ENCODE measurements at regions not wholly inside any gene's neighbourhood (a gene's known extent, or its start where the extent isn't known, plus 50 kb on each side); places are given as distances from the start of the nearest gene placed in this dataset.

DNA sequence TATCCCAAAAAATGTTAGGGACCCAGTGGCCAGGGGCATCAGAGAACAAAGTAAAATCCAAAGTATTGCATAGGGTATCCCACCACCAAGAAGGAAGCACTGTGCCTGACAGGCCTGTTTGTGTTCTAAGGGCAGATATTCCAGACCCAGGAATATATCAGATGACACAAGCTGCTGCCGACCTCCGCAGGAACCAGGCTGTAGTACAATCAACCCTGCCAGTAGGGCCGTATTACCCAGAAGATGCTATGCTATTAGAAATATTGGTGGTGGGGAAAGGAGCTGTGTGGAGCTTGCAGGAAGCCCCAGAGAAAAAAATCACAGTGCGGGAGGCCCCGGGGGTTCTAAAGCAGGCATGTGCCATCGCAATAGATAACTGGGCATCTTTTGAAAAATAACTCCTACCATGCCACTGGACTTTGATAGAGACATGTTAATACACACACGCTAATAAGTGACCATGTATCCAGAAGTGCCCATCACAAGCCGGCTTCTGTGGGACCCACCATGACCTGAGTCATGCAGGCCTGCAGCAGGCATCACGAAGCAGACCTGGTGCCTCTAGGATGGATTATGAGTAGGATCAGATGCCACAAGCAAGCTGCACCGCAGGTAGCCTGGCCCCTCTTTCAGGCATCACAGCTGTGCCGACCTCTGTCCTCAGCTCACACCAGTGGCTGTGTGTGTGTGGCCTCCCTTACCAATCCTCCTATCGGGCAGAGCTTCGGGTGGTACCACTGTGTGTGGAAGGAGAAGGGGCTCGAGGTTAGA, 242.7 kb downstream of the BCL11B start:
- no peak overlapping the region for H3K4me3 ChIP-seq (ENCODE audit: low read depth, low read length)
- TF ChIP-seq, protein P1, sequence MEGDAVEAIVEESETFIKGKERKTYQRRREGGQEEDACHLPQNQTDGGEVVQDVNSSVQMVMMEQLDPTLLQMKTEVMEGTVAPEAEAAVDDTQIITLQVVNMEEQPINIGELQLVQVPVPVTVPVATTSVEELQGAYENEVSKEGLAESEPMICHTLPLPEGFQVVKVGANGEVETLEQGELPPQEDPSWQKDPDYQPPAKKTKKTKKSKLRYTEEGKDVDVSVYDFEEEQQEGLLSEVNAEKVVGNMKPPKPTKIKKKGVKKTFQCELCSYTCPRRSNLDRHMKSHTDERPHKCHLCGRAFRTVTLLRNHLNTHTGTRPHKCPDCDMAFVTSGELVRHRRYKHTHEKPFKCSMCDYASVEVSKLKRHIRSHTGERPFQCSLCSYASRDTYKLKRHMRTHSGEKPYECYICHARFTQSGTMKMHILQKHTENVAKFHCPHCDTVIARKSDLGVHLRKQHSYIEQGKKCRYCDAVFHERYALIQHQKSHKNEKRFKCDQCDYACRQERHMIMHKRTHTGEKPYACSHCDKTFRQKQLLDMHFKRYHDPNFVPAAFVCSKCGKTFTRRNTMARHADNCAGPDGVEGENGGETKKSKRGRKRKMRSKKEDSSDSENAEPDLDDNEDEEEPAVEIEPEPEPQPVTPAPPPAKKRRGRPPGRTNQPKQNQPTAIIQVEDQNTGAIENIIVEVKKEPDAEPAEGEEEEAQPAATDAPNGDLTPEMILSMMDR (IDR thresholded peaks at IDR 0.05; ENCODE audit: low read depth, low read length) = no peak
- TF ChIP-seq POLR2A (IDR thresholded peaks at IDR 0.05; ENCODE audit: extremely low read depth, insufficient read length) = no peak
- TF ChIP-seq, protein P2, sequence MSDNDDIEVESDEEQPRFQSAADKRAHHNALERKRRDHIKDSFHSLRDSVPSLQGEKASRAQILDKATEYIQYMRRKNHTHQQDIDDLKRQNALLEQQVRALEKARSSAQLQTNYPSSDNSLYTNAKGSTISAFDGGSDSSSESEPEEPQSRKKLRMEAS (IDR thresholded peaks at IDR 0.05; ENCODE audit: low read depth, low read length) = no peak
- TF ChIP-seq MYC (IDR thresholded peaks at IDR 0.05; ENCODE audit: low read depth, low read length) = no peak
- DNase-seq (ENCODE audit: low read depth) = no peak

DNA sequence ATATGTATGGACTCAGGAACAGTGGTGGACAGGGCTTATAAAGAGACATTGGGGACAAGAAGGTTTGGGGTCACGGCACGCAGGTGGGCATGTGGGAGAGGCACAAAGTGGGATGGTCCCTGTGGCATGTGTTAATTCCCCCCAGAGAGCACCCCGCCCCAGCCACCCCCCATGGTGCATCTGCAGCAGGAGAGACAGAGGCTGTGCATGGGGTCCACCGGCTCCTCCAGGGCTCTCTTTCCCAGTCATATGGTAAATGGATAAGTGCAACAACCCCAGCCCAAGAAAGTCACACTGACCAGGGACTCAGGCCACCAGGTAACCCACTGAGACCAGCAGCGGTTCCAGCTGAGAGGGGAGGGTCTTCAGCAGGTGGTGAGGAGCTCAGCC, 242.1 kb downstream of the BCL11B start:
- no peak overlapping the region for H3K4me3 ChIP-seq (ENCODE audit: low read depth, low read length)
- TF ChIP-seq, protein P1 (IDR thresholded peaks at IDR 0.05; ENCODE audit: low read depth, low read length) = no peak
- TF ChIP-seq, protein P2 (IDR thresholded peaks at IDR 0.05; ENCODE audit: low read depth, low read length) = no peak
- no peak for TF ChIP-seq POLR2A (IDR thresholded peaks at IDR 0.05; ENCODE audit: extremely low read depth, insufficient read length)
- DNase-seq (ENCODE audit: low read depth) = no peak

DNA sequence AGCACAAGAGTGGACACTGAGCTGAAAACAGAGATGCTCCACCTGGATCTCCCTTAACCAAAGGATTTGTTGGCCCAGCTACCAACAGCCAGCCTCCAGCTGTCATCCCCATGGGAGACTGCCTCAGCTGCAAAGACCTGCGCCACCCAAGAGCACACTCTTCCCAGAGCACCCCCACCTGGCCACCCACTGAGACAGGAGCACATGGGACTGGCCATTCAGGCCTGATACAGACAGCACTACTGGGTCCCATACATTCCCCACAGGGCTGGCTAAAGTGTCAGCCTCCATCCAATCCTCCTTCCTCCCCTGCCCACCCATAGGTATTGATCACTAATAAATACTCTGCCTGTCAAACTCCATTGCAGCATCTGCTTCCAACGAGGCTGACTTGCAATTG, 241.5 kb downstream of the BCL11B start:
- TF ChIP-seq, protein P1 (IDR thresholded peaks at IDR 0.05; ENCODE audit: low read depth, low read length) = no peak
- TF ChIP-seq POLR2A (IDR thresholded peaks at IDR 0.05; ENCODE audit: extremely low read depth, insufficient read length) (no peak), MYC (IDR thresholded peaks at IDR 0.05; ENCODE audit: low read depth, low read length) (no peak)
- TF ChIP-seq, protein P2 (IDR thresholded peaks at IDR 0.05; ENCODE audit: low read depth, low read length) = no peak
- DNase-seq (ENCODE audit: low read depth) = no peak
- H3K4me3 ChIP-seq (ENCODE audit: low read depth, low read length) = no peak overlapping the region

DNA sequence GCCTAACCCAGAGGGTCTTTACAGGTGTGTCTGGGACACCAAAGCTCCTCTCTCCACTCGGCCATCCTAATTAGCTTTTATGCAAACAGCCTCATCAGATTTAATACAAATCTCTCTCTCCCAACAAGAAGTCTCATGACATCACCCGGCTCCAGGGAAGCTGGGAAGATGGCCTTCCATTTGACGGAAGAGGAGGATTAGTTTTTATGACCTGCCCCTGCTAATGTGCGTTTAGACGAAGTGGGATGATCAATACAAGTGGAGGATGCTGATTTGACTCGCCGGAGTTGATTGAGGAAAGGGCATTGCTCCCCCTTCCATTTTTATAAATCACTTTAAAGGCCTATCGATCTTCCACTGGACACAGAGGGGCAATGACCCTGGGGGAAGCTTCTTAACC, 239.2 kb downstream of the BCL11B start:
- H3K4me3 ChIP-seq (ENCODE audit: low read depth, low read length) = no peak overlapping the region
- TF ChIP-seq, protein P2 (IDR thresholded peaks at IDR 0.05; ENCODE audit: low read depth, low read length) = no peak
- no peak for TF ChIP-seq POLR2A (IDR thresholded peaks at IDR 0.05; ENCODE audit: extremely low read depth, insufficient read length)
- TF ChIP-seq, protein P1 (IDR thresholded peaks at IDR 0.05; ENCODE audit: low read depth, low read length) = no peak
- TF ChIP-seq MYC (IDR thresholded peaks at IDR 0.05; ENCODE audit: low read depth, low read length) = no peak
- no peak for DNase-seq (ENCODE audit: low read depth)

DNA sequence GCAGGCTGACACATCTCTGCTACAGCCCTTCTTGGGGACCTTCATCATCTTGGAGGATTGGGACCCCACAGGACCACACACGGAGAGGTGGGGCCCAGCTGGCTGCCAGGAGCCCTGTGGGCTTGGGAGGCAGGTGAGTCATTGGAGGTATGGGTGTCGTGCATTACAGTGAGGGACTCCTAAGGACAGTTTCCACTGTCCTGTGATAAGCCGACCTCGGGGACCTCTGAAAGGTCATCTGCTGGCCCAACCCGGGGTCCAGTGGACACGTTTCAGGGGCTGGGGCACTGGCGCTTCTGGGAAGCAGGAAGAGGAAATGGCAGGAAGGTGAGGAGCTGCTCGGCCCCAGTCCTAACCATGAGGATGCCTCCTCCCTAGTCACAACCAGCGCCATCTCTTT, 238.0 kb downstream of the BCL11B start:
- no peak overlapping the region for H3K4me3 ChIP-seq (ENCODE audit: low read depth, low read length)
- TF ChIP-seq, protein P1 (IDR thresholded peaks at IDR 0.05; ENCODE audit: low read depth, low read length) = no peak
- TF ChIP-seq MYC (IDR thresholded peaks at IDR 0.05; ENCODE audit: low read depth, low read length) (no peak), POLR2A (IDR thresholded peaks at IDR 0.05; ENCODE audit: extremely low read depth, insufficient read length) (no peak)
- TF ChIP-seq, protein P2 (IDR thresholded peaks at IDR 0.05; ENCODE audit: low read depth, low read length) = no peak
- no peak for DNase-seq (ENCODE audit: low read depth)

Measured in NB4 (cell line).